ENCODE measurements at regions not wholly inside any gene's neighbourhood (a gene's known extent, or its start where the extent isn't known, plus 50 kb on each side); places are given as distances from the start of the nearest gene placed in this dataset.

- DNase-seq: no peak
Observed at GRCh38 chr7:69169386-69169785, 428.9 kb upstream of the AUTS2 start.

- DNase-seq: no peak
Observed at GRCh38 chr7:69172357-69173077, 425.8 kb upstream of the AUTS2 start.

DNA sequence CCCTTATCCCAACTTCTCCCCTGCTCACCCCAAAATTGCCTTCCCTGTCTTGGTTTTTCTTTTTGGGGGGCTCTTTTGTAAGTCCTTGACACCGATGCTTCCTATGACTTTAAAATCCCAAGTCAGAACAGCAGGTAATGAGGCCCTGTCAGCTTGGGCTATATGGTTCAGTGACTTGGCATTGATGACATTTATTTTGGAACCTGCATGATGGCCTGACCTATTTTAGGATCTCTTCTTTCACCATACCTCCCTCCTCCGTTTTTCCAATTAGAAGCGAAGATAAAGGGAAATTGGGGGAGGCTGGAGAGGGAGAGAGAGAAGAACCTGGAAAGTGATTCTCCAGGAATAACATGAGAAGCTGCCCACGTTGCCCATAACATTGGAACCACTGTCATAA lies 424.9 kb upstream of the AUTS2 start:
- no peak for DNase-seq

DNA sequence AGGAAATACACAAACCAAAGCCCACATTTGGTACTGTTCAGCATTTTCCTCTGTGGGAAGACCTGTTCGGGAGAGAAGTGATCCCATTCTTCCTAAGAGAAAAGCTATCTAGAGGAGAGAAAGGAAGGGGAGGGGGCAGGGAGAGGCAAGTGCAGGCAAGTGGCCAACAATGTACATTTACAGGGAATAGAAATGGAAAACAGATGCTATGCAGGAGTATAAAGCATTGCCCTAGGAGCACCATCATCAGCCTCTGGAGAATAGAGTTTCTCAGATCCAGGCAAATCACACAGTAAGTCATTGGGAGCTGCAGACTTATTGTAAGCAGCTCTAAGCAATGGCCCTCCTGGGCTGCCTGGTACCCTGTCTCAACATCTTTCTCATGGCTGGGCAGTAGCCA lies 424.4 kb upstream of the AUTS2 start:
- DNase-seq: no peak

DNA sequence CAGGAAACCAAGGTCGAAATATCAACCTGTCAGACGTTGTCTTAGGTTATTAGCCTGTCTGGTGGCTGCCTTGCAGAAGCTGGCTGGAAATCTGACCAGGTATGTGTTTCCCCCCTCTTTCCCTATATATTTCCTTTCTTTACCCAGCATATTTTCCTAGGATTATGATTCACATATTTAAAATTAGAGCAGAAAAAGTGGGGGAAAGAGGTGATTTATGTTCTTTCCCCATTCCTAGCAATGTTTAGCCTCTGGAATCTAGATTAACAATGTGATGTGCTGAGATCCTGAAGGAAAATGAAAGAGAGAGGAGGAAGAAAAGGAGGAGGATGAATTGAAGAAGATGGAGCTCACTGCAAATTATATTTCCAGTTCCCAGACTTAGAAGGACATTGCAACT lies 421.4 kb upstream of the AUTS2 start:
- no peak for DNase-seq

GRCh38 chr7:69177461-69177861 lies 420.8 kb upstream of the AUTS2 start:
- DNase-seq: peak in 3 of 56 donors; percentile 3 to 18 (median 12)

DNA sequence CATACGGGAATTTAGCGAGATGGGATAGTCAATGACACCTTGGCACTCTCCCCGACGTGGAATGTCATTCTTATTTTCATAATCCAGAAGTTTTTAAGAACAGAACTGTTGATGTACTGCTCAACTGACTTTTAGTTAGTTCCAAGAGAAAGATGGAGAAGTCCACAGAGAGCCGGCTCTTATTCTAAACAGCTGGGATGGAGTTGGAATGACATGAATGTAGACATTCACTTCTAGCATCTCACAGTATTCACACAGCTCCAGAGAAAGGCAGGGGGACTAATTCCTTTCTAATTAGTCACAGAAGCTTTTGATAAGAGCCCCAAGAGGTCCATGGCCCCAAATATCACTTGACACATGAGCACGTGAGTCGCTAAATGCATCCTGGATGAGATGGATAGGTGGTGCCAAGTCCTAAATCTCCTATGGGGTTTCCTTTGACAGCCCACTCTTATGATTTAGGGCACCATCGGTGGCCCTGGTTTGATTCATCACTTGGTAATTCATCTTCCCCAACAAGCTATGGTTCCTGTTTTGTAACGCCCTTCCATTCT lies 420.3 kb upstream of the AUTS2 start:
- DNase-seq: no peak

DNA sequence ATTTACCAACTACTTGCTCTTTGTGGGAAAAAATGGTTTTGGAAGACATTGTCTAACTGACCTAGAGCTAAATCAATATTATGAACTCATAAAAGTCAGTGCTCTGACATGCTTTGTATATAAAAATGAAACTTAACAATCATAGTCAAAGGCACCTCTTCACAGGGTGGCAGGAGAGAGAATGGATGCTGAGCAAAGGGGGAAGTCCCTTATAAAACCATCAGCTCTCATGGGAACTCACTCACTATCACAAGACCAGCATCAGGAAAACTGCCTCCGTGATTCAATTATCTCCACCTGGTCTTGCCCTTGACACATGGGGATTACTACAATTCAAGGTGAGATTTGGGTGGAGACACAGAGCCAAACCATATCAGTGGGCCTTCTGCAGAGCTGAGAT lies 417.6 kb upstream of the AUTS2 start:
- no peak for DNase-seq

GRCh38 chr7:69182596-69183467 lies 415.4 kb upstream of the AUTS2 start:
- DNase-seq: no peak

DNA sequence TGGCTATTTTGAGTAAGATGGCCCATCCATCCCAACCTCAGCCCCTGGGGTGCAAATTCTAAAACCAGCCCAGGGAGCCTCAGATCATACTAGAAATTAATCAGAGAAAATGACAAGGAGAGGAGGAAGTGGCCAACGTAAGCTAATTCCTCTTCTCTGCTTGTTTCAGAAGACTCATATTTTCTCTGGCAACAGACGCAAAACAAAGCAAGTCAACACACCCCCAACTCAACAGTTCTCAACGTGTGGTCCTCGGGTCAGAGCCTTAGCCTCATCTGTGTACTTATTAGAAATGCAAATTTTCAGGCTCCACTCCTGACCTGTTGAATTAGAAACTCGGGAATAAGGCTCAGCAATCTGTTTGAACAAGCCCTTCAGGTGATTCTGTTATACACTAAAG lies 413.9 kb upstream of the AUTS2 start:
- DNase-seq: no peak

GRCh38 chr7:69185170-69185569 lies 413.1 kb upstream of the AUTS2 start:
- no peak for DNase-seq

GRCh38 chr7:69186974-69187373 lies 411.3 kb upstream of the AUTS2 start:
- no peak for DNase-seq

DNA sequence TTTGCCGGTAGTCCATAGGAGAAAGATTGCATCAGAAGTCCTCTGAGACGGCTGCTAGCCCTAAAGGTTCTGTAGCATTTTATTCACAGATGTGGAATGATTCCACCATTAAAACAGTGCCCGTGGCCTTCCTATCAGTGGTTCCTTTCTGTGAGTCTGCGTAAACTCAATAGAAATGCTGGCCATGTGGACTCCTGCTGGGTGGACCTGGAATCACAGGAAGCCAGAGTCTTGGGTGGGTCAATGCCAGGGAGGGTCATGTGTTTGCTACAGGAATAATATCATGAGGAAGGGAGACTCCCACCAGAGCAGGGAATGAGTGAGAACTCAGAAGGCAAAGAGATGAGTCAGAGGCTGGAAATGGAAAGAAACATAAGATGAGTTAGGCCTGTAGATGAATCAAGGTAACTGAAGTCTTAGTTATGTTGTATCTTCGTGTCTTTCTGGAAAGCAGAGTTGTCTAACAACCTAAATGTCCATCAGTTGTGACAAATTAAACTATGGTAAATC lies 410.4 kb upstream of the AUTS2 start:
- DNase-seq: no peak

GRCh38 chr7:69189406-69189805 lies 408.9 kb upstream of the AUTS2 start:
- DNase-seq: no peak

DNA sequence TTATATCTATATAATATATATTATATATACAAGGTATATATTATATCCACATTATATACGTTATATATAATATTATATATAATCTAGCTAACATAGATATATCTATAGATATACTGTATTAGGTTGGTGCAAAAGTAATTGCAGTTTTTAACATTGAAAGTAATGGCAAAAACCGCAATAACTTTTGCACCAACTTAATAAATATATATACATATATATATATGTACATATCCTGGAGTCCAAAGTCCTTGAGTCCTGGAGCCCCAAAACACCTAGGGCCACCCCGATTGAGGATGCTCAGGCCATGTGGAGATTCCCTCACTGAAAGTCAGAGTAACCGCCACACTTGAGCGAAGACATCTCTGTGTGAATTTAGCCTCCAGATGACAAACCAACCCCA lies 408.2 kb upstream of the AUTS2 start:
- DNase-seq: no peak

- DNase-seq: no peak
Observed at GRCh38 chr7:69190763-69191162, 407.5 kb upstream of the AUTS2 start.

DNA sequence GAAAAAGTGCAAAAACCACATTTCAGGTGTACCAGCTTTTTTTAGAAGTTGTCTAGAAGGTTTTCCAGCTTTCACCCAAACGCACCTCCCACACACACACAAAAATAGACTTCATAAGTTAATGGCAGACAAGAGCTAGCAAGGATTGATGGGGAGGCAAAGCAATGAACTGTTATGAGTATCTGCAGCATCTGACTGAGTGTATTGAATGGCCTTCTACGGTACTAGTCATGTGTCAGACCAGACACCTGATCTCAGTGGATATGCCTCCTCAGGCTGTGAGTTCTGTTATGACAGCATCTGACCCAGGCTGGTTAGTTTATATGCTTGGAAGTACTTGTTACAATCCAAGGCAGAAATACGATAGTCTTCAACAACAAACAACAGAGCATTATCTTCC lies 406.1 kb upstream of the AUTS2 start:
- DNase-seq: no peak

GRCh38 chr7:69193061-69193460 lies 405.2 kb upstream of the AUTS2 start:
- DNase-seq: no peak

DNA sequence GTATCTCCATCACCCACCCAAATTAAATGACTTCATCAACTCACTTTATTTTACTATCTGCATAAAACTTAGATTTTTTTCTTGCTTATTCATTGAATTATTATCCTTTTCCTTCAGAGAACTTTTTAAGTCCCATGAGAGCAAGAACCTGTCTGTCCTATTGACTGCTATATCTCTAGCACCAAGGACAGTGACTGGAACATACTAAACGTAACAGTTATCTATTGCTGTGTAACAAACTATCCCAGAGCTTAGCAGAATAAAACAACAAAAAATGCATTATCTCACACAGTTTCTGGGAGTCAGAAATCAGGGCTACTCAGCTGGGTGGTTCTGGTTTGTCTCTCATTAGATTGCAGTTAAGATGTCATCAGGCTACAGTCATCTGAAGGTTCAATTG lies 401.7 kb upstream of the AUTS2 start:
- DNase-seq: no peak

GRCh38 chr7:69198250-69198649 lies 400.0 kb upstream of the AUTS2 start:
- no peak for DNase-seq

GRCh38 chr7:69199041-69199440 lies 399.2 kb upstream of the AUTS2 start:
- no peak for DNase-seq

- no peak for DNase-seq
Observed at GRCh38 chr7:69199661-69200060, 398.6 kb upstream of the AUTS2 start.

All from amygdala (tissue), 56 donors.